Cardiac fibroblast (primary cell): ENCODE measurements at regions not wholly inside any gene's neighbourhood (a gene's known extent, or its start where the extent isn't known, plus 50 kb on each side); places are given as distances from the start of the nearest gene placed in this dataset.

Experiments used
- DNase-seq, 2 donors: peaks; one replicate each; pipeline versions ENCODE4 v3.0.0 to v3.0.0-alpha.2; 2010; ENCODE audit warnings: low read depth in 2 of 2
- H3K4me3 ChIP-seq, 2 donors: replicated peaks in 1 of 2; 1 replicate in 1 of 2; 2 replicates in 1 of 2; pipeline ENCODE4 v1.5.1; 2011; ENCODE audit warnings: low read depth in 2 of 2, low read length in 2 of 2, mild to moderate bottlenecking in 2 of 2, moderate library complexity in 1 of 2
- CTCF ChIP-seq: IDR thresholded peaks from one replicate; pipeline ENCODE4 v1.5.1; 2011; ENCODE audit warnings: low read depth, mild to moderate bottlenecking, low read length, inconsistent platforms

DNA sequence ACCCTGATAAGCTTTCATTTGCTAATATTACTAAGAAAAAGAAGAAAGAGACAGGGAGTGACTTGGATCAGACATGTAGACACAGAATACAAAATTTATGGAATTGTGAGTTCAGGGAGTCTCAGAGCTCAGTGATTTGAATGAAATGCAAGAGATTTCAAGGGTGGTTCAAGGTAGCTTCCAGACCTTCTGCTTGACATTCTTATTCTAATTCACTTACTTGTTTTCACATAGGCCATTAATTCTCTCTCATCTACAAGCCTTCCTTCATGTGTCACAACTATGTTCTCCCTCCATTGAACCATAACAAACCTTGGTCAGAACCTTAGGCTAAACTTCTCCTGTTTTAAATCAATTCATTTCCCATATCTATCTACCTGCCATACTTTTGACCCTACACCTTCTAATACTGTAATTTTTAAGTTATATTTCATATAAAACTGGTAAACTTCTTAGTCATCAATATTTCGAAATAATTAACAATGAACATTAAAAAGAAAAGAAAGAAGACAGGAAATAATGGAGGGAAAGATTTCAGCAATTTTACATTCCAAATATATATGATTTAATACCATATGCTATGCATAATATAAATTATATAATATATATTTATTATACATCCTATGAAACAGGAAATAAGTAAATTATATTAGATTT is 139.2 kb upstream of the PDE1A start:
- no peak for TF ChIP-seq CTCF
- no peak overlapping the region for H3K4me3 ChIP-seq
- DNase-seq = no peak

DNA sequence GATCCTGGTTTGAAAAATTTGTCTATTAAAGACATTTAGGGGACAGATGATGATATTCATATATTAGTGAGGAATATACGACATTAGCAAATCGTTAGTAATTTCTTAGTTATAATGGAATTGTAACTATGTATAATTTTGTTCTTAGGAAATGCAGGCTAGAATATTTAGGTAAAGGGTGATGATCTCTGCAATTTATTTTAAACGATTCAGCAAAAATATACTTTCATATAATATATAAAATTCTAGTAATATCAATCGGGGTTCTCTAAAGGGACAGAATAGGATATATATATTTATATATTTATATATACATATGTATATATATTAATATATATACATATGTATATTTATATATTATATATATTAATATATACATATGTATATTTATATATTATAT is 142.5 kb upstream of the DNAJC10 start:
- no peak for DNase-seq
- H3K4me3 ChIP-seq = no peak overlapping the region
- TF ChIP-seq CTCF = no peak

- DNase-seq = no peak
- TF ChIP-seq CTCF = no peak
- H3K4me3 ChIP-seq = no peak overlapping the region
Measured at GRCh38 chr2:182577816-182578215, 138.2 kb upstream of the DNAJC10 start.

DNA sequence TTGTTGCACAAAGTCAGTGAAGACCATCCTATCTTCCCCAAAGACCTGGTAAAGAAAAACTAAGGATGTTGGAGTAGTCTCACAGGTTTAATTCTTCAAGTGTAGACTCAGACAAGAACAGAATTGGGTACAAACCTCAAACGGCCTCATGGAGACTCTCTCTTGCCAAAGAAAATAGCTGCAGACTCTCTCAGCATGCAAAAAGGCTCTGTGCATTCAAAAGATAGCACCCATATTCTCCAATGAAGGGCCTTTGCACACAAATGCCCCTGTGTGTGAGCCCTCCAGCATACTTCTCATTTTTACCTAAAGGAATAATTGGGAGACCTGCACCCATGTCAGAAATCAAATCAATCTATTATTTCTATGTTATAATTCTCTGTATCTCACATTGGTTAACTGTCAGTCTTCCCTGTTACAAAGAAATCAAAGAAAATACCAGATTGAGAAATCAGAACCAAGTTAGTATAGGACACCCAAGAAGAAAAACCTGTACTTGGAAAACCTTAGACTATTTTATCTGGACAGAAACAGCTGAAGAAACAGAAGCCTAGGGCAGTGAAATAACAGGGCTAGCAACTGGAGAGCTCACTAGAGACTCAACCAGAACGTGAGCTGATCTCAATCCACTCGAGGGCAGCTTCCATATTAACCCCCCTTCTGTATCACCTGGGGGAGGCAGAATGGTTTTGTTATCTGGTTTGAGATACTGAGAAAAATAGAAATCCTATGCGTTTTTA is 134.7 kb upstream of the DNAJC10 start:
- H3K4me3 ChIP-seq = no peak overlapping the region
- no peak for TF ChIP-seq CTCF
- DNase-seq = peak; percentile 17 to 37

GRCh38 chr2:182584462-182584861 is 131.6 kb upstream of the DNAJC10 start:
- H3K4me3 ChIP-seq = no peak overlapping the region
- no peak for TF ChIP-seq CTCF
- DNase-seq = peak in 1 of 2 donors; percentile 15

DNA sequence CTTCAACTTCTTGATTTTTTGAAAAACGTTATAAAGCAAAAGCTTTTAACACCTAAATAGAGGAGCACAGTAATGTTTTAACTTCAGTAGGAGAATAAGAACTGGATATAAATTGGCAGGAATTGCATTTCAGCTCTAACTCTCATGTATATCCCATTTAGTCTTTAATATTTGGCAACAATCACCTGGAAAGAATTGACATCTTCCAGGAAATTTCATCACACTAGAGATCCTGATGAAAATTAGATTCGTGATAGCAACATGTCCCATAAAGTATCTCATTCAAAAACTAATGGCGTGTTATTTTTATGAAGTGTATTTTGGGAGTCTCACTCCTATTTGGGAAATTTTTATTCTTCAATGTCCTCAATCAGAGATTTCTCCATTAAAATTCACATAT is 131.1 kb upstream of the DNAJC10 start:
- H3K4me3 ChIP-seq = no peak overlapping the region
- TF ChIP-seq CTCF = no peak
- DNase-seq = no peak
